ENCODE measurements at regions not wholly inside any gene's neighbourhood (a gene's known extent, or its start where the extent isn't known, plus 50 kb on each side); places are given as distances from the start of the nearest gene placed in this dataset.

- Histone ChIP-seq H3K79me2 (ENCODE audit: insufficient read depth, low read depth, low read length) (no peaks in the 10 kb centered on the region), H3K4me2 (ENCODE audit: low read length) (no peak overlapping the region), H3K4me3 (ENCODE audit: low read depth, low read length, poor library complexity, severe bottlenecking) (no peak overlapping the region), H2AFZ (ENCODE audit: low read length) (no peak overlapping the region), H3K9me2 (ENCODE audit: insufficient read depth, low read length) (no peaks in the 10 kb centered on the region), H3K36me3 (ENCODE audit: insufficient read depth, low read length) (no peaks in the 10 kb centered on the region), H3K4me1 (ENCODE audit: insufficient read depth, low read length, poor library complexity, severe bottlenecking) (no peaks in the 10 kb centered on the region), H3K27ac (ENCODE audit: low read depth, low read length, poor library complexity, severe bottlenecking) (no peak overlapping the region), H3K9me3 (ENCODE audit: low read length) (no peaks in the 10 kb centered on the region), H4K20me1 (ENCODE audit: insufficient read depth, low read length) (no peaks in the 10 kb centered on the region)
- CTCF ChIA-PET (ENCODE audit: unreplicated experiment): no interaction called here
- POLR2A ChIA-PET: no interaction called here
- TF ChIP-seq EZH2phosphoT487 (IDR thresholded peaks at IDR 0.05; ENCODE audit: borderline replicate concordance, low read depth, low read length) (no peak), CTCF (conservative IDR thresholded peaks at IDR 0.05; ENCODE audit: low read length) (no peak)
- intact Hi-C loops (cut with micrococcal nuclease; ENCODE audit: unreplicated experiment): no loop called here
- BruUV-seq (replicated peaks): no TSS peak
- DNase-seq (ENCODE audit: low spot score): no peak
These were observed 356.6 kb downstream of the VGLL3 start for GRCh38 chr3:86634361-86634760.

GRCh38 chr3:86629511-86629910, 361.4 kb downstream of the VGLL3 start:
- no peak for DNase-seq (ENCODE audit: low spot score)
- BruUV-seq (replicated peaks): no TSS peak
- Histone ChIP-seq H3K9me3 (ENCODE audit: low read length) (no peaks in the 10 kb centered on the region), H3K4me1 (ENCODE audit: insufficient read depth, low read length, poor library complexity, severe bottlenecking) (no peaks in the 10 kb centered on the region), H2AFZ (ENCODE audit: low read length) (no peak overlapping the region), H4K20me1 (ENCODE audit: insufficient read depth, low read length) (no peaks in the 10 kb centered on the region), H3K4me3 (ENCODE audit: low read depth, low read length, poor library complexity, severe bottlenecking) (no peak overlapping the region), H3K27ac (ENCODE audit: low read depth, low read length, poor library complexity, severe bottlenecking) (no peak overlapping the region), H3K9me2 (ENCODE audit: insufficient read depth, low read length) (no peaks in the 10 kb centered on the region), H3K79me2 (ENCODE audit: insufficient read depth, low read depth, low read length) (no peaks in the 10 kb centered on the region), H3K4me2 (ENCODE audit: low read length) (no peak overlapping the region), H3K36me3 (ENCODE audit: insufficient read depth, low read length) (no peaks in the 10 kb centered on the region)
- POLR2A ChIA-PET: interaction anchor here (0.7 kb wide), 1 partner anchor 9 kb away, joined by 3 read pairs; no protein-coding TSS in a partner anchor
- intact Hi-C loops (cut with micrococcal nuclease; ENCODE audit: unreplicated experiment): no loop called here
- CTCF ChIA-PET (ENCODE audit: unreplicated experiment): no interaction called here
- no peak for TF ChIP-seq EZH2phosphoT487 (IDR thresholded peaks at IDR 0.05; ENCODE audit: borderline replicate concordance, low read depth, low read length)
- no peak for TF ChIP-seq CTCF (conservative IDR thresholded peaks at IDR 0.05; ENCODE audit: low read length)

- CTCF ChIA-PET (ENCODE audit: unreplicated experiment): no interaction called here
- no peaks in the 10 kb centered on the region for H3K9me3 ChIP-seq (ENCODE audit: low read length)
- intact Hi-C loops (cut with micrococcal nuclease; ENCODE audit: unreplicated experiment): no loop called here
- TF ChIP-seq EZH2phosphoT487 (IDR thresholded peaks at IDR 0.05; ENCODE audit: borderline replicate concordance, low read depth, low read length): no peak
- TF ChIP-seq CTCF (conservative IDR thresholded peaks at IDR 0.05; ENCODE audit: low read length): no peak
- no peaks in the 10 kb centered on the region for H3K36me3 ChIP-seq (ENCODE audit: insufficient read depth, low read length)
- no peak overlapping the region for H3K4me2 ChIP-seq (ENCODE audit: low read length)
- no peak overlapping the region for H2AFZ ChIP-seq (ENCODE audit: low read length)
- no peak for DNase-seq (ENCODE audit: low spot score)
- no peaks in the 10 kb centered on the region for H4K20me1 ChIP-seq (ENCODE audit: insufficient read depth, low read length)
- no peaks in the 10 kb centered on the region for H3K79me2 ChIP-seq (ENCODE audit: insufficient read depth, low read depth, low read length)
- no peak overlapping the region for H3K4me3 ChIP-seq (ENCODE audit: low read depth, low read length, poor library complexity, severe bottlenecking)
- no peaks in the 10 kb centered on the region for H3K4me1 ChIP-seq (ENCODE audit: insufficient read depth, low read length, poor library complexity, severe bottlenecking)
- H3K9me2 ChIP-seq (ENCODE audit: insufficient read depth, low read length): no peaks in the 10 kb centered on the region
- H3K27ac ChIP-seq (ENCODE audit: low read depth, low read length, poor library complexity, severe bottlenecking): no peak overlapping the region
- BruUV-seq (replicated peaks): no TSS peak
- POLR2A ChIA-PET: interaction anchor here (1.0 kb wide), 1 partner anchor 11 kb away, joined by 3 read pairs; no protein-coding TSS in a partner anchor
These were observed 366.8 kb downstream of the VGLL3 start for GRCh38 chr3:86624192-86624591.

All from OCI-LY7 (cell line).